ENCODE measurements at regions not wholly inside any gene's neighbourhood (a gene's known extent, or its start where the extent isn't known, plus 50 kb on each side); places are given as distances from the start of the nearest gene placed in this dataset.

GRCh38 chr4:54976031-54976430 lies 149.4 kb downstream of the KDR start:
- intact Hi-C loops (cut with micrococcal nuclease), result no loop called here
- Mint-ChIP-seq H3K27ac (no peak overlapping the region), H3K9me3 (ENCODE audit: insufficient read depth) (no peaks in the 10 kb centered on the region), H3K27me3 (peaks cover 11% of the 10 kb centered on the region), H3K4me3 (no peak overlapping the region), H3K4me1 (no peaks in the 10 kb centered on the region)
- TF ChIP-seq EZH2 (IDR thresholded peaks at IDR 0.05; ENCODE audit: borderline replicate concordance, insufficient read depth, low read depth, low read length, poor library complexity, severe bottlenecking), result no peak
- no peak for TF ChIP-seq CTCF (IDR thresholded peaks at IDR 0.05)
- no peak overlapping the region for H3K27ac ChIP-seq (ENCODE audit: low read length in 2 of 2)
- WGBS (ENCODE audit: insufficient coverage), result no CpG with 5 or more reads among the region's 3 CpGs
- ChIA-PET POLR2A (no interaction called here), CTCF (no interaction called here)
- no peak overlapping the region for H3K4me2 ChIP-seq (replicated peaks; ENCODE audit: low read depth, low read length, poor library complexity, severe bottlenecking)
- H3K4me3 ChIP-seq (ENCODE audit: control extremely low read depth in 1 of 5, extremely low read depth in 1 of 5, insufficient read depth in 1 of 5, low read depth in 2 of 5, low read length in 4 of 5), result no peak overlapping the region
- no peaks in the 10 kb centered on the region for H3K79me2 ChIP-seq (ENCODE audit: control insufficient read depth, insufficient read depth, low read length)
- no peaks in the 10 kb centered on the region for H3K4me1 ChIP-seq (ENCODE audit: control insufficient read depth in 2 of 2, insufficient read depth in 2 of 2, low read length in 2 of 2)
- no peak overlapping the region for H3K9ac ChIP-seq (ENCODE audit: low read length)
- ATAC-seq (ENCODE audit: low read depth) (no peak), DNase-seq (no peak)
- H2AFZ ChIP-seq (ENCODE audit: insufficient read depth, low read depth, low read length, poor library complexity, severe bottlenecking), result no peak overlapping the region
- H3K9me3 ChIP-seq (ENCODE audit: control extremely low read depth in 1 of 3, control insufficient read depth in 2 of 3, insufficient read depth in 1 of 3, low read length in 2 of 3), result no peaks in the 10 kb centered on the region
- no peaks in the 10 kb centered on the region for H4K20me1 ChIP-seq (ENCODE audit: control insufficient read depth, insufficient read depth, low read length, poor library complexity, severe bottlenecking)
- peaks cover 0 to 2% (median 0%) of the 10 kb centered on the region in 4 experiments for H3K27me3 ChIP-seq (replicated peaks in 1 of 4; ENCODE audit: control extremely low read depth in 1 of 4, control insufficient read depth in 3 of 4, insufficient read depth in 4 of 4, low read length in 3 of 4)
- no peaks in the 10 kb centered on the region for H3K36me3 ChIP-seq (replicated peaks in 1 of 2; ENCODE audit: control extremely low read depth in 1 of 2, control insufficient read depth in 1 of 2, extremely low read depth in 1 of 2, insufficient read depth in 2 of 2, low read length in 1 of 2)

- no peaks in the 10 kb centered on the region for H3K4me1 ChIP-seq (ENCODE audit: control insufficient read depth in 2 of 2, insufficient read depth in 2 of 2, low read length in 2 of 2)
- no peak overlapping the region for H3K4me2 ChIP-seq (replicated peaks; ENCODE audit: low read depth, low read length, poor library complexity, severe bottlenecking)
- ChIA-PET POLR2A (no interaction called here), CTCF (no interaction called here)
- H3K4me1 Mint-ChIP-seq, result no peaks in the 10 kb centered on the region
- no peak overlapping the region for H2AFZ ChIP-seq (ENCODE audit: insufficient read depth, low read depth, low read length, poor library complexity, severe bottlenecking)
- H4K20me1 ChIP-seq (ENCODE audit: control insufficient read depth, insufficient read depth, low read length, poor library complexity, severe bottlenecking), result no peaks in the 10 kb centered on the region
- DNase-seq, result no peak
- no peak overlapping the region for H3K27ac ChIP-seq (ENCODE audit: low read length in 2 of 2)
- H3K27me3 Mint-ChIP-seq, result peaks cover 8% of the 10 kb centered on the region
- no peaks in the 10 kb centered on the region for H3K9me3 Mint-ChIP-seq (ENCODE audit: insufficient read depth)
- no peak overlapping the region for H3K4me3 ChIP-seq (ENCODE audit: control extremely low read depth in 1 of 5, extremely low read depth in 1 of 5, insufficient read depth in 1 of 5, low read depth in 2 of 5, low read length in 4 of 5)
- H3K9ac ChIP-seq (ENCODE audit: low read length), result no peak overlapping the region
- H3K27me3 ChIP-seq (replicated peaks in 1 of 4; ENCODE audit: control extremely low read depth in 1 of 4, control insufficient read depth in 3 of 4, insufficient read depth in 4 of 4, low read length in 3 of 4), result peaks cover 0 to 4% (median 1%) of the 10 kb centered on the region in 4 experiments
- no peaks in the 10 kb centered on the region for H3K79me2 ChIP-seq (ENCODE audit: control insufficient read depth, insufficient read depth, low read length)
- H3K27ac Mint-ChIP-seq, result no peak overlapping the region
- no peak for ATAC-seq (ENCODE audit: low read depth)
- H3K4me3 Mint-ChIP-seq, result no peak overlapping the region
- no peaks in the 10 kb centered on the region for H3K9me3 ChIP-seq (ENCODE audit: control extremely low read depth in 1 of 3, control insufficient read depth in 2 of 3, insufficient read depth in 1 of 3, low read length in 2 of 3)
- H3K36me3 ChIP-seq (replicated peaks in 1 of 2; ENCODE audit: control extremely low read depth in 1 of 2, control insufficient read depth in 1 of 2, extremely low read depth in 1 of 2, insufficient read depth in 2 of 2, low read length in 1 of 2), result no peaks in the 10 kb centered on the region
- WGBS (ENCODE audit: insufficient coverage), result no CpG with 5 or more reads among the region's 1 CpG
- intact Hi-C loops (cut with micrococcal nuclease), result no loop called here
- no peak for TF ChIP-seq CTCF (IDR thresholded peaks at IDR 0.05)
- no peak for TF ChIP-seq EZH2 (IDR thresholded peaks at IDR 0.05; ENCODE audit: borderline replicate concordance, insufficient read depth, low read depth, low read length, poor library complexity, severe bottlenecking)
These were observed 151.6 kb downstream of the KDR start for GRCh38 chr4:54973784-54974183.

All from B cell (primary cell).